ENCODE measurements at regions not wholly inside any gene's neighbourhood (a gene's known extent, or its start where the extent isn't known, plus 50 kb on each side); places are given as distances from the start of the nearest gene placed in this dataset.
"Not testable (repeated sequence)": the region's sequence is repeated elsewhere in the genome, so short reads cannot be mapped to it uniquely, and the experiment has no call there.

DNA sequence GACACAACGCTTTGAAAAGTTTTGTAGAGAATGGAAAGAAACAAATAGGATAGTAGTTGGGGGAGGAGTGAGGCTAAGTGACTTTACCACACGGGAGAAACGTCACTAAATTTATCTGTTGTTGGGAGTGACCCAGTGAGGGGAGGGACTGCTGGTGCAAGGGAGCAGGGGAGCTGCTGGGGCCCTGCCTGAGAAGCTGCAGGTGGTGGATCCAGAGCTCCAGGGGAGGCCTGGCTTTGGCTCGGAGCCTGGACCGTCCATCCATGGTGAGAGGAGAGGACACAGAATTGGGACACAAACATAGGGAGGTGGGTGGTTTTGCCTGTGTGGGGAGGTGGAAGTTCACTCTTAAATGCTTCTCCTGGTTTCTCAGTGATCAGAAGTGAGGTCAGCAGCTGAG, 107.6 kb downstream of the GOSR1 start:
- DNase-seq (ENCODE audit: low read depth), result no peak

DNA sequence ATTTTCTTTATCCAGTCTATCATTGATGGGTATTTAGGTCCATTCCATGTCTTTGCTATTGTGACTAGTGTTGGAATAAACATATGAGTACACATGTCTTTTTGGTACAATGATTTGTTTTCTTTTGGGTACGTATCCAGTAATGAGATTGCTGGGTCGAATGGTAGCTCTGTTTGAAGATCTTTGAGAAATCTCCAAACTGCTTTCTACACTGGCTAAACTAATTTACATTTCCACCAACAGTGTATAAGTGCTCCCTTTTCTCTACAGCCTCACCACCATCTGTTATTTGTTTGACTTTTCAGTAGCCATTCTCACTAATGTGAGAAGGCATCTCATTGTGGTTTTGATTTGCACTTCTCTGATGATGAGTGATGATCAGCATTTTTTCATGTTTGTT, 103.7 kb downstream of the GOSR1 start:
- DNase-seq (ENCODE audit: low read depth), result no peak

DNA sequence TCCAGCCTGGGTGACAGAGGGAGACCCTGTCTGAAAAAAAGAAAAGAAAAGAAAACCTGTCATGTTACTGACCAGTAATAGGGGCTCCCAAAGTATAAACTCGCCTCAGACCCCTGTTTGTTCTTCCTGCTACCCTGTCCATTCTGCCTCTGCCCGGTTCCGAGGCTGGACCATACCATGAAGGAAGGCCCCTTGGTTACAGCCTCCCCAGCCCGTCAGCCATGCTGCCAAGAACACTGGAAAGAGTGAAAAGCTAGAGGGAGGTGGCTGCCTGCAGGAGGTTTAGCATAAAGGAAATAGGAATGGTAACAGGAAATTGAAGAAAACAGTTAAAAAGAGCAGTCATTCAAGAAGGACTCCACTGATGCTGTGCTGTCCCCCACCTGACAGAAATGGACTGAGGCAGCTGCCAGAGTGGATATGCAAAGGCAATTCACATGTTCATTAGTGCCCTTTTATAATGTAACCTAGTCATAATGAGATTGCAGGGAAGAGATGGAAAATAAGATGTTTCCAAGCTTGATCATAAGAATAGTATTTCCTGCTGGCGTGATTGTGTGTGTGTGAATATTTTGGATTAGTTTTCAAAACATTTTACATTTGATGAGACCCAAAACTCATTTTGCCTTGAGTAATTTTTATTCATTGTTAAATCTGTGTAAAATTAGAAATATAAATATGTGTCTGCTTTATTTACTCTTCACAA, 102.6 kb downstream of the GOSR1 start:
- DNase-seq (ENCODE audit: low read depth), result no peak

DNA sequence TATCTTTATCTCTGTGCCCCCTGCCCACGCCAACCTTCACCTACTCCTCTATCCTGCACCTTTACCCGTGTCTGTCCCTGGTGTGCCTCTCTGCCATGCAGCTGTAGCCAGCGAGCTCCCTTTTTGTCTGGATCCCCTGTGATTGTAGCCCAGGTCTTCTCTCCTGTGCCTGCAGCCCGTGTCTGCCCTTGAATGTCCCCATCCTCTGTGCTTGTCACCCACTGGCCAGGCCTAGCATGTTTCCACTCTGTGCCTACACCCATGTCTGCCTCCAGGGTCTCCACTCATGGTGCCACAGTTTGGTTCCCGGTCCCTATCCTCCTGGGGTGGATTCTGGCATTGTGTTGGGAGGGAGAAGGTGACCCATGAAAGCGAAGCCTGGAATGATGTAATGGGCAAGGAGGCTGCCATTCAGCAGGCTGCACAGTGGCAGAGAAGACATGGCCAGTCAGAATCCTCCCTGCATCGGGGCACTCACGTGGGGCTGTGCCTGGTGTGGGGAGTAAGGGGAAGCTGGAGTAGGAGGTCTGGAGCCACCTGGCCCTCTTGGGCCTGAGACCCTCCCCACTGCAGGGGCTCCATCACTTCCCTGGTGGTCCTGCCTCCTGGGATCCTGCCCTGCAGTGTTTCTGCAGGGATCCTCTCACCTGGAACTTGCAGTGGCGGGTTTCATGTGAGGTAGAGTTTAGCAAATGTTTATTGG, 101.0 kb downstream of the GOSR1 start:
- DNase-seq (ENCODE audit: low read depth), result not testable (repeated sequence)

All from amniotic epithelial cell (primary cell).